ENCODE measurements at regions not wholly inside any gene's neighbourhood (a gene's known extent, or its start where the extent isn't known, plus 50 kb on each side); places are given as distances from the start of the nearest gene placed in this dataset.

DNA sequence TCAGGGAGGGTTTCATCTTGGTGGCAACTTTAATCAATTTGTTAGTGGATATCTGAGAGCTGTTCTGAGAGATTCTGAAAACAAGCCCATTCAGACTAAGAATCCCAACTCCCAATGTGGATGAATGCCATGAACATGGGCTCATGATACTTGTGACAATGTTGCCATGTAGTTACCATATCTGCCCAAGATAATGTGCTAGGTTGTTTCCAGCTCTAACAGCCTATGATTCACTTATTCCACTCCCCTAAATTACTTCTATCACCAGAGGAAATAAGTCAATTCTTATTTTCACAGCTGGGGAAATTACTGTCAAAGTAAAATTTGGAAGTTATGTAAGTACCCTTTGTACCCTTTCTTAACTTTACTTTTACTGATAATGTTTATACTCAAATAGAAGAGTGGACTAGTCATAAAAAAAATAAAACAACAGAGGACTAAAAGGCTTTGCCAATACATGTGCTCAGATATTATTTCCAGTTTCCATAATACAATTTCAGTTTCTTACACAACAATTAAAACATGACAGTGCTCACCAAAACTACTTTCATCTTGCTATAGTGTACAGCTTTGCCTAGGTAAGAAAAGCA lies 1101.7 kb upstream of the INTU start:
- H3K36me3 ChIP-seq (replicated peaks; ENCODE audit: low read depth, low read length), result no peaks in the 10 kb centered on the region
- H3K9ac ChIP-seq (ENCODE audit: low read length), result no peak overlapping the region
- H3K4me1 ChIP-seq (ENCODE audit: low read length), result no peaks in the 10 kb centered on the region
- H4K20me1 ChIP-seq (ENCODE audit: insufficient read depth, low read length), result no peaks in the 10 kb centered on the region
- no peak overlapping the region for H3K27ac ChIP-seq (ENCODE audit: low read length)
- H3K27me3 ChIP-seq (ENCODE audit: low read depth, low read length), result no peaks in the 10 kb centered on the region
- H3K79me2 ChIP-seq (ENCODE audit: low read length), result no peaks in the 10 kb centered on the region
- no peak overlapping the region for H3K4me2 ChIP-seq (ENCODE audit: low read length)
- TF ChIP-seq, protein P1, sequence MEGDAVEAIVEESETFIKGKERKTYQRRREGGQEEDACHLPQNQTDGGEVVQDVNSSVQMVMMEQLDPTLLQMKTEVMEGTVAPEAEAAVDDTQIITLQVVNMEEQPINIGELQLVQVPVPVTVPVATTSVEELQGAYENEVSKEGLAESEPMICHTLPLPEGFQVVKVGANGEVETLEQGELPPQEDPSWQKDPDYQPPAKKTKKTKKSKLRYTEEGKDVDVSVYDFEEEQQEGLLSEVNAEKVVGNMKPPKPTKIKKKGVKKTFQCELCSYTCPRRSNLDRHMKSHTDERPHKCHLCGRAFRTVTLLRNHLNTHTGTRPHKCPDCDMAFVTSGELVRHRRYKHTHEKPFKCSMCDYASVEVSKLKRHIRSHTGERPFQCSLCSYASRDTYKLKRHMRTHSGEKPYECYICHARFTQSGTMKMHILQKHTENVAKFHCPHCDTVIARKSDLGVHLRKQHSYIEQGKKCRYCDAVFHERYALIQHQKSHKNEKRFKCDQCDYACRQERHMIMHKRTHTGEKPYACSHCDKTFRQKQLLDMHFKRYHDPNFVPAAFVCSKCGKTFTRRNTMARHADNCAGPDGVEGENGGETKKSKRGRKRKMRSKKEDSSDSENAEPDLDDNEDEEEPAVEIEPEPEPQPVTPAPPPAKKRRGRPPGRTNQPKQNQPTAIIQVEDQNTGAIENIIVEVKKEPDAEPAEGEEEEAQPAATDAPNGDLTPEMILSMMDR (IDR thresholded peaks at IDR 0.05; ENCODE audit: low read depth, low read length), result no peak
- no peak for TF ChIP-seq EZH2phosphoT487 (IDR thresholded peaks at IDR 0.05; ENCODE audit: low read depth)
- no peak overlapping the region for H2AFZ ChIP-seq (ENCODE audit: low read depth, low read length)
- H3K9me3 ChIP-seq (ENCODE audit: insufficient read depth, low read length), result no peaks in the 10 kb centered on the region
- no peak overlapping the region for H3K4me3 ChIP-seq (ENCODE audit: low read length)

DNA sequence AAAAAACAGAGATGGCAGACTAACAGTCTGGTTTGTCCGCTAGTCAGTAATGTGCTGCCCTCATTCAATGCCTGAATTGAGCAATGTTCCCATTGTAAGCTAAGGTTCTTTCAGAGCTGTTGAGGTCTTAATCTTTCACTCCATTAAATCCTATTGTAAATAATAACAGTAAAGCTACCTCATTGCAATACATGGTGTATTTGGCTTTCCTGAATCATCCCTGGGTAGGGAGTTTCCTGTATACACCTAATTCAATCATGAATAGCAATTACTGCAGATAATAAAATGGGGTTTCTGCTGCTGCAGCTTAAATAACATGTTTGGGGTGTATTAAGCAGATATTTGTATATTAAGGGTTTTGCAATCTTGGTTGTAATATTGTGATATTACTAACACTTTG lies 1100.2 kb upstream of the INTU start:
- TF ChIP-seq EZH2phosphoT487 (IDR thresholded peaks at IDR 0.05; ENCODE audit: low read depth), result no peak
- TF ChIP-seq, protein P1 (IDR thresholded peaks at IDR 0.05; ENCODE audit: low read depth, low read length), result no peak
- no peaks in the 10 kb centered on the region for H4K20me1 ChIP-seq (ENCODE audit: insufficient read depth, low read length)
- no peaks in the 10 kb centered on the region for H3K36me3 ChIP-seq (replicated peaks; ENCODE audit: low read depth, low read length)
- no peak overlapping the region for H3K4me2 ChIP-seq (ENCODE audit: low read length)
- H3K4me1 ChIP-seq (ENCODE audit: low read length), result no peaks in the 10 kb centered on the region
- no peak overlapping the region for H3K27ac ChIP-seq (ENCODE audit: low read length)
- H3K4me3 ChIP-seq (ENCODE audit: low read length), result no peak overlapping the region
- H3K9ac ChIP-seq (ENCODE audit: low read length), result no peak overlapping the region
- no peaks in the 10 kb centered on the region for H3K27me3 ChIP-seq (ENCODE audit: low read depth, low read length)
- H3K9me3 ChIP-seq (ENCODE audit: insufficient read depth, low read length), result no peaks in the 10 kb centered on the region
- H2AFZ ChIP-seq (ENCODE audit: low read depth, low read length), result no peak overlapping the region
- no peaks in the 10 kb centered on the region for H3K79me2 ChIP-seq (ENCODE audit: low read length)

DNA sequence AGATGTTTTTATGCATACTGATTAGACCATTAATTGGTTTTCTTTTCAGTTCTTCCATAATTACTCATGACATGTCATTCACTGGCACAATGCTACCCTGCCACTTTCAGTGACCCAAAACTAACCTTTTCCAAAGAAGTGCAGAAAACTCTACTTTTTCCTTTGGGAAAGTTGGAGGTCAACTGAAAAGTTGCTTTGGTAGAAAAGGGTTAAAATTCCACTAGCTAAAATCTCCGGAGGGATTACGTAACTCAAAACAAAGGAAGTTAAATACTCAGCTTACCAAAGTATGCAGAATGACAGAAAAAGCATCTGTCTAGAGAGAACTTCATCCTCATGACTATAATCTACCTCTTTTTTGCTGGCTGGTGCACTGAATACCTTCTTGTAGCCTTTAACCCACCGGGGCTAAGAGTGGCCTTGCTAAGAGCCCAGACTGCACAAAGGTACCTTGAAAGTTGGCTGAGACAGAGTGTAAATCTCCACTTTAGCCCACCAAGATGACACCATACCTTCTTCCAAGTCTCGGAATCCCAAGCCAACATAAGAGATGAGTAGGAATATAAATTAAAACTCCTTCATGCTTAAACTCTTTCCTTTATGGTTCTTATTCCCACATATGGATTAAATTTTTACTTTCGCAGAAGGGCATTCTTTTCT lies 1099.5 kb upstream of the INTU start:
- no peak for TF ChIP-seq EZH2phosphoT487 (IDR thresholded peaks at IDR 0.05; ENCODE audit: low read depth)
- TF ChIP-seq, protein P1 (IDR thresholded peaks at IDR 0.05; ENCODE audit: low read depth, low read length), result no peak
- H3K4me1 ChIP-seq (ENCODE audit: low read length), result no peaks in the 10 kb centered on the region
- H4K20me1 ChIP-seq (ENCODE audit: insufficient read depth, low read length), result no peaks in the 10 kb centered on the region
- no peaks in the 10 kb centered on the region for H3K79me2 ChIP-seq (ENCODE audit: low read length)
- H2AFZ ChIP-seq (ENCODE audit: low read depth, low read length), result no peak overlapping the region
- no peaks in the 10 kb centered on the region for H3K36me3 ChIP-seq (replicated peaks; ENCODE audit: low read depth, low read length)
- no peak overlapping the region for H3K27ac ChIP-seq (ENCODE audit: low read length)
- H3K4me3 ChIP-seq (ENCODE audit: low read length), result no peak overlapping the region
- H3K9ac ChIP-seq (ENCODE audit: low read length), result no peak overlapping the region
- H3K27me3 ChIP-seq (ENCODE audit: low read depth, low read length), result no peaks in the 10 kb centered on the region
- H3K4me2 ChIP-seq (ENCODE audit: low read length), result no peak overlapping the region
- H3K9me3 ChIP-seq (ENCODE audit: insufficient read depth, low read length), result no peaks in the 10 kb centered on the region

DNA sequence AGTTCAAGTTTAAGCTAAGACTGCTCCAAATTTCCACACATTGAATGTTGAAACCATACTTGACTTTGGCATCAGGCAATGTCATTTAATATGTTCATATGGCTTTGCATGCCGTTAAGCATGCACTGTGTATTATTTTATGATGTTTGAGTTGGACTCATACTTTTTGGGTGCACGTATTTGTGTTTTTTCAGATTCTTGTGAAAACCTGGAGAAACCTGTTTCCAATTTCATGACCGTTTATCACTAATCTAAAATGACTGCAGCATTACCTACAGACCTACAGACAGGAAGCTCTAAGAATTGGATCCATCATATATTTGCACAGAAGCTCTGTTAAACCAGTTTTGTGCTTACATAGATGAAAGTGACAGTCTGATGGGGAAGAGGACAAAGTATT lies 1093.0 kb upstream of the INTU start:
- no peaks in the 10 kb centered on the region for H3K4me1 ChIP-seq (ENCODE audit: low read length)
- no peaks in the 10 kb centered on the region for H4K20me1 ChIP-seq (ENCODE audit: insufficient read depth, low read length)
- H3K4me3 ChIP-seq (ENCODE audit: low read length), result no peak overlapping the region
- no peaks in the 10 kb centered on the region for H3K27me3 ChIP-seq (ENCODE audit: low read depth, low read length)
- no peaks in the 10 kb centered on the region for H3K79me2 ChIP-seq (ENCODE audit: low read length)
- no peak overlapping the region for H3K27ac ChIP-seq (ENCODE audit: low read length)
- H3K9ac ChIP-seq (ENCODE audit: low read length), result no peak overlapping the region
- H3K36me3 ChIP-seq (replicated peaks; ENCODE audit: low read depth, low read length), result no peaks in the 10 kb centered on the region
- no peak overlapping the region for H2AFZ ChIP-seq (ENCODE audit: low read depth, low read length)
- TF ChIP-seq EZH2phosphoT487 (IDR thresholded peaks at IDR 0.05; ENCODE audit: low read depth), result no peak
- TF ChIP-seq, protein P1 (IDR thresholded peaks at IDR 0.05; ENCODE audit: low read depth, low read length), result no peak
- H3K4me2 ChIP-seq (ENCODE audit: low read length), result no peak overlapping the region
- no peaks in the 10 kb centered on the region for H3K9me3 ChIP-seq (ENCODE audit: insufficient read depth, low read length)
